Heart left ventricle (tissue), 16 donors: ENCODE measurements at regions not wholly inside any gene's neighbourhood (a gene's known extent, or its start where the extent isn't known, plus 50 kb on each side); places are given as distances from the start of the nearest gene placed in this dataset.
"Not testable (repeated sequence)": the region's sequence is repeated elsewhere in the genome, so short reads cannot be mapped to it uniquely, and the experiment has no call there.

ENCODE experiments used
- ATAC-seq, 4 donors: fragments of 200-7000 bp; cut with Tn5 transposase; one replicate each; pipeline ENCODE4 v1.9.1; 2020 to 2022; ENCODE audit warnings: moderate library complexity in 4 of 4, mild to moderate bottlenecking in 3 of 4, moderate number of reproducible peaks in 1 of 4
- DNase-seq, 5 donors: peaks; one replicate each; pipeline ENCODE4 v3.0.0-alpha.2; 2020
- H3K27ac ChIP-seq, 12 donors: fragments of 200-600 bp; sonication (generic) in 4 of 12; one replicate each; pipeline versions ENCODE4 v1.5.0 to v1.8.0; 2016 to 2022; ENCODE audit warnings: mild to moderate bottlenecking in 2 of 12
- H3K27me3 ChIP-seq, 9 donors: fragments of 200-600 bp; sonication (generic) in 2 of 9; one replicate each; pipeline versions ENCODE4 v1.5.1 to v1.8.0; 2016 to 2022; ENCODE audit warnings: mild to moderate bottlenecking in 3 of 9
- H3K36me3 ChIP-seq, 9 donors: fragments of 200-600 bp; sonication (generic) in 2 of 9; one replicate each; pipeline versions ENCODE4 v1.5.0 to v1.8.0; 2018 to 2022; ENCODE audit warnings: mild to moderate bottlenecking in 2 of 9
- H3K4me1 ChIP-seq, 12 donors: fragments of 200-600 bp; sonication (generic) in 4 of 12; one replicate each; pipeline versions ENCODE4 v1.5.0 to v1.8.0; 2016 to 2022; ENCODE audit warnings: mild to moderate bottlenecking in 3 of 12
- H3K4me3 ChIP-seq, 12 donors: fragments of 200-600 bp; sonication (generic) in 4 of 12; one replicate each; pipeline versions ENCODE4 v1.5.0 to v1.8.0; 2017 to 2022; ENCODE audit warnings: mild to moderate bottlenecking in 9 of 12, moderate library complexity in 4 of 12
- H3K9me3 ChIP-seq, 12 donors: fragments of 200-600 bp; sonication (generic) in 4 of 12; one replicate each; pipeline versions ENCODE4 v1.5.0 to v1.8.0; 2016 to 2022; ENCODE audit warnings: mild to moderate bottlenecking in 1 of 12
- POLR2A ChIP-seq, 2 donors: fragments of 450-650 bp; IDR thresholded peaks; one replicate each; pipeline ENCODE4 v1.6.1; 2017; ENCODE audit warnings: antibody characterized with exemption in 2 of 2, mild to moderate bottlenecking in 2 of 2, moderate library complexity in 2 of 2
- WGBS, 4 donors: extraction: QIAGEN DNeasy Blood & Tissue Kit in 2 of 4; methylation state at CpG; one replicate each; pipeline versions ENCODE4 v1.1.5 to v1.1.7; 2013 to 2018; 5-methylcytosine and 5-hydroxymethylcytosine counted together
- intact Hi-C, 10 donors: fragments of 100-400 bp; cut with DNase I; formaldehyde crosslinking; loops; one replicate each; pipeline versions ENCODE4 v1.11.1 to v1.14.2; 2022
- TF ChIP-seq, protein P1 (sequence below), 12 donors: fragments of 200-600 bp; sonication (generic) in 4 of 12; IDR thresholded peaks; one replicate each; pipeline versions ENCODE4 v1.5.0 to v1.8.0; 2018 to 2022; ENCODE audit warnings: antibody characterized with exemption in 12 of 12, mild to moderate bottlenecking in 5 of 12
- donor health status: ischemic (EF 13 %, LVEDD 7.1; RV severe dilation, severe dysfunction).
- donor health status: healthy with polysubstance abuse.
- donor health status: DM: no; HTN: yes; CAD: no.
- donor health status: DM: no; HTN: no; CAD: no.
- donor health status: ischemic (EF 25% LVEDD 6.9; RV normal size, moderate dysfunction).
- donor health status: ischemic (EF 25% LVEDD 5.7; RV mildly dilated, moderate dysfunction).
- donor health status: healthy.
- donor health status: DM: yes; HTN: yes; CAD: no.
- donor health status: ischemic (EF 35%, LVEDD 5.7; RV mildly dilated, moderate dysfunction).
- donor health status: nonischemic (EF 11% LVEDD 7.7; RV severe dilation, severe dysfunction).
- donor health status: DM: yes; HTN: yes; CAD: no.
- donor health status: PGD.
- donor health status: ischemic (EF 29% LVEDD 5.4; RV normal size, mild dysfunction).
- donor health status: nonischemic (EF 23%, LVEDD 6.1; RV moderate dilation, normal function).

DNA sequence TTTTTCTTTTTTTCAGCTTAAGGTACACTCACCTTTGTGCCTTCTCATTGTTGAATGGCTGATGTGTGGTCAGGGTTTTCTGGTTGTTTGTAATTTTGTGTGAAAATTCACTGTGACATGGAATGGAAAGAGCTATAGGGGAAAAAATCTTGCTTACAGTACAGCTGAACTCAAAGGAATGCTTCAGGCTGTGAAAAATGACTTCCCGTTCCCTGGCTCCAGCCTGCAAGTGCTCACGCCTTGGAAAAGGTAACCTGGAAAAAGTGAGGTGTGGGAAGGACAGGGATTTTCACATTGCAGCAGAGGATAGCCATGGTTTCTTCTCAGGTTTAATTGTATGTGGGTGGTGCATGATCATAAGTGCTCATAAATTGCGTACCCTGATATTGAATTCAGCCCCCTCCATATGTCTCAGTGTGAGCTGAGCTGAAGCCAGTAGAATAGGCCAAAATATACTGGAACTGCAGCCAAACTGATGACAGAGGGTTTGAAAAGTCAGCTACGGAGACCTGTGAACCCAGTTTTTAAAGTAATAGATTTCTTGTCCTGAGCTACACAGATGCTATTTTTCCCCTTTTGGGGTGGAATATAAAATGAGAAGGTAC is 228.7 kb upstream of the RASGRP1 start:
- H3K27ac ChIP-seq, result no peak overlapping the region
- H3K36me3 ChIP-seq, result no peaks in the 10 kb centered on the region
- ATAC-seq (no peak), DNase-seq (no peak)
- peaks cover 0 to 3% (median 0%) of the 10 kb centered on the region in 12 donors for H3K9me3 ChIP-seq
- no peak overlapping the region for H3K4me3 ChIP-seq
- no peaks in the 10 kb centered on the region for H3K27me3 ChIP-seq
- intact Hi-C loops, result loop anchor here in 1 of 10 donors (10.0 kb wide), 1 partner anchor 59 kb away; no protein-coding TSS in a partner anchor
- no peaks in the 10 kb centered on the region for H3K4me1 ChIP-seq
- TF ChIP-seq, protein P1, sequence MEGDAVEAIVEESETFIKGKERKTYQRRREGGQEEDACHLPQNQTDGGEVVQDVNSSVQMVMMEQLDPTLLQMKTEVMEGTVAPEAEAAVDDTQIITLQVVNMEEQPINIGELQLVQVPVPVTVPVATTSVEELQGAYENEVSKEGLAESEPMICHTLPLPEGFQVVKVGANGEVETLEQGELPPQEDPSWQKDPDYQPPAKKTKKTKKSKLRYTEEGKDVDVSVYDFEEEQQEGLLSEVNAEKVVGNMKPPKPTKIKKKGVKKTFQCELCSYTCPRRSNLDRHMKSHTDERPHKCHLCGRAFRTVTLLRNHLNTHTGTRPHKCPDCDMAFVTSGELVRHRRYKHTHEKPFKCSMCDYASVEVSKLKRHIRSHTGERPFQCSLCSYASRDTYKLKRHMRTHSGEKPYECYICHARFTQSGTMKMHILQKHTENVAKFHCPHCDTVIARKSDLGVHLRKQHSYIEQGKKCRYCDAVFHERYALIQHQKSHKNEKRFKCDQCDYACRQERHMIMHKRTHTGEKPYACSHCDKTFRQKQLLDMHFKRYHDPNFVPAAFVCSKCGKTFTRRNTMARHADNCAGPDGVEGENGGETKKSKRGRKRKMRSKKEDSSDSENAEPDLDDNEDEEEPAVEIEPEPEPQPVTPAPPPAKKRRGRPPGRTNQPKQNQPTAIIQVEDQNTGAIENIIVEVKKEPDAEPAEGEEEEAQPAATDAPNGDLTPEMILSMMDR (IDR thresholded peaks at IDR 0.05), result no peak
- TF ChIP-seq POLR2A (IDR thresholded peaks at IDR 0.05), result no peak
- WGBS, 4 donors, result 47 to 59% (median 53%) methylated on average over 4 of the region's 4 CpGs

DNA sequence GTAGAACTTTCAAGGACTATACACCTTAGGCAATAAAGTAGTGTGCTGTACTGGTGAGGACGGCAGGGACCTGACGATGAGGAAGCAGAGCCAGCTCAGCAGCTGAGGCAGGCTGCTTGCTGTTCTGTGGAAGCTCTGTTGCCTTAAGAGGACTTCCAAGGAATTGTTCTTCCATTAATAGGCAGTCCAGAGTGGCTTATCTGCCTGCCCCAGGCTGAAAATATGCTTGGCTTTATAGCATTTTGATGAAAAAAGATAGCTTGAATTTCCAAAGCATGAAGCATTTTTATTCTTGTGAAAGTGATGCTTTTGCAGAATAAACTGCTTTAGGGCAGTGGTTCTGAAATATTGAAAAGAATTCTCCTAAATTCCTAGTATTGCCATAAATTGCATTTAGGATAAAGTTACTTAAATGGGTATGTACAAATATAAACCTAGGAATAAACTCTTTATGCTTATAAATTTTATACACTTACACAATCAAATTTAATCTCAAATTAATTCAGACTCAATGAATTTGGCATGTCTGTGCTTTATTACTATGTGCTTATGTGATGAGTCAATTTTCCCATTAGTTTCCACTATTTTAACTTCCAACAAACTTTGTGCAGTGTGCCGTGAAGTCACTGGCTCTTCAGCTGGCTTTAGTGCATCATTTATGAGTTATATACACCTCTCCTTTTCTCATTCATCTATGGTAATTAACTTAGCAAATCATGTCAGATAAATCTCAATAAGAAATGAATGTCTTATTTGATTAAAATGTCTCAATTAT is 231.0 kb upstream of the RASGRP1 start:
- ATAC-seq, result no peak

DNA sequence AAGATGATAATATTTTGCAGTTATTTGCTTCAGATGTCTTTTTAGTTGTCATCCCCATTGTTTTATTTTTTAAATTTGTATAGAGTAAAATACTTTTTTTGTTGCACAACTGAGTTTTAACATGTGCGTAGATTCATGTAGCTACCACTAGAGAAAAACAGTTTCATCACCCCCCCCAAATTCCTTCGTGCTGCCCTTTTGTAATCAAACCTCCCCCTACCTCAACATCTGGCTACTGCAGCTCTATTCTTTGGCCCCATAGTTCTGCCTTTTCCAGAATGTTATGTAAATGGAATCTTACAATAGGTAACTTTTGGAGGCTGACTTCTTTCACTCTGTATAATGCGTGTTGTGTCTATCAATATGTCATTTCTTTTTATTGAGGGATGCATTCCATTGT is 232.0 kb upstream of the RASGRP1 start:
- Histone ChIP-seq H3K27me3 (no peaks in the 10 kb centered on the region), H3K9me3 (peaks cover 0 to 12% (median 0%) of the 10 kb centered on the region in 12 donors), H3K4me3 (no peak overlapping the region), H3K4me1 (no peaks in the 10 kb centered on the region), H3K36me3 (no peaks in the 10 kb centered on the region), H3K27ac (no peak overlapping the region)
- 77 to 84% (median 81%) methylated on average over 3 of the region's 3 CpGs for WGBS, 4 donors
- intact Hi-C loops, result loop anchor here in 1 of 10 donors (10.0 kb wide), 1 partner anchor 62 kb away; no protein-coding TSS in a partner anchor
- TF ChIP-seq, protein P1 (IDR thresholded peaks at IDR 0.05), result no peak
- no peak for TF ChIP-seq POLR2A (IDR thresholded peaks at IDR 0.05)
- DNase-seq, result no peak
- no peak for ATAC-seq

More for the DNA sequence above, 231.0 kb upstream of the RASGRP1 start:
- H3K9me3 ChIP-seq, result peaks cover 0 to 12% (median 0%) of the 10 kb centered on the region in 12 donors
- intact Hi-C loops, result loop anchor here in 1 of 10 donors (10.0 kb wide), 1 partner anchor 61 kb away; no protein-coding TSS in a partner anchor
- no peaks in the 10 kb centered on the region for H3K4me1 ChIP-seq
- WGBS, 4 donors, result 45 to 61% (median 52%) methylated on average over 3 of the region's 3 CpGs
- TF ChIP-seq, protein P1 (IDR thresholded peaks at IDR 0.05), result no peak
- no peak for TF ChIP-seq POLR2A (IDR thresholded peaks at IDR 0.05)
- DNase-seq, result no peak
- no peak overlapping the region for H3K27ac ChIP-seq
- H3K4me3 ChIP-seq, result no peak overlapping the region
- H3K36me3 ChIP-seq, result no peaks in the 10 kb centered on the region
- H3K27me3 ChIP-seq, result no peaks in the 10 kb centered on the region

DNA sequence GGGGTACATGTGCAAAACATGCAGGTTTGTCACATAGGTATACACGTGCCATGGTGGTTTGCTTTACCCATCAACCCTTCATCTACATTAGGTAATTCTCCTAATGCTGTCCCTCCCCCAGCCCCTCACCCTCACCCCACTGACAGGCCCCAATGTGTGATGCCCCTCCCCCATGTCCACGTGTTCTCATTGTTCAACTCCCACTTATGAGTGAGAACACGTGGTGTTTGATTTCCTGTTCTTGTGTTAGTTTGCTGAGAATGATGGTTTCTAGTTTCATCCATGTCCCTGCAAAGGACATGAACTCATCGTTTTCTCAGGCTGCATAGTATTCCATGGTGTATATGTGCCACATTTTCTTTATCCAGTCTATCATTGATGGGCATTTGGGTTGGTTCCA is 232.9 kb upstream of the RASGRP1 start:
- H3K4me1 ChIP-seq, H3K36me3 ChIP-seq, ATAC-seq, H3K27ac ChIP-seq, H3K27me3 ChIP-seq, H3K4me3 ChIP-seq, DNase-seq: not testable (repeated sequence)
- intact Hi-C loops, result loop anchor here in 1 of 10 donors (10.0 kb wide), 1 partner anchor 63 kb away; no protein-coding TSS in a partner anchor
- 78 to 82% (median 80%) methylated on average over 4 of the region's 4 CpGs for WGBS, 4 donors
- H3K9me3 ChIP-seq, result peaks cover 0 to 12% (median 0%) of the 10 kb centered on the region in 12 donors

DNA sequence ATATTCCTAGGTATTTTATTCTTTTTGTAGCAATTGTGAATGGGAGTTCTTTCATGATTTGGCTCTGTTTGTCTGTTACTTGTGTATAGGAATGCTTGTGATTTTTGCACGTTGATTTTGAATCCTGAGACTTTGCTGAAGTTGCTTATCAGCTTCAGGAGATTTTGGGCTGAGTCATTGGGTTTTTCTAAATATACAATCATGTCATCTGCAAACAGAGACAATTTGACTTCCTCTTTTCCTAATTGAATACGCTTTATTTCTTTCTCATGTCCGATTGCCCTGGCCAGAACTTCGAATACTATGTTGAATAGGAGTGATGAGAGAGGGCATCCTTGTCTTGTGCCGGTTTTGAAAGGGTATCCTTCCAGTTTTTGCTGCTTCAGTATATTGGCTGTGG is 234.6 kb upstream of the RASGRP1 start:
- not testable (repeated sequence) for ATAC-seq, DNase-seq, H3K4me3 ChIP-seq, H3K4me1 ChIP-seq, H3K27ac ChIP-seq, H3K36me3 ChIP-seq
- Histone ChIP-seq H3K27me3 (peaks cover 0 to 12% (median 0%) of the 10 kb centered on the region in 9 donors), H3K9me3 (peaks cover 0 to 12% (median 0%) of the 10 kb centered on the region in 12 donors)
- WGBS, 4 donors, result 71 to 80% (median 76%) methylated on average over 5 of the region's 5 CpGs
- intact Hi-C loops, result loop anchor here in 1 of 10 donors (10.0 kb wide), 1 partner anchor 64 kb away; no protein-coding TSS in a partner anchor
